GM12892 (cell line): ENCODE measurements at regions not wholly inside any gene's neighbourhood (a gene's known extent, or its start where the extent isn't known, plus 50 kb on each side); places are given as distances from the start of the nearest gene placed in this dataset.

Experiments used
- POLR2A ChIP-seq: IDR thresholded peaks from 2 replicates; pipeline ENCODE4 v1.6.1; 2011; ENCODE audit warnings: low read depth, low read length, control low read depth
- TAF1 ChIP-seq: IDR thresholded peaks from 2 replicates; pipeline ENCODE4 v1.6.1; 2011; ENCODE audit warnings: low read depth, mild to moderate bottlenecking, control low read depth, low read length, borderline replicate concordance

- TF ChIP-seq POLR2A (no peak), TAF1 (no peak)
Observed at GRCh38 chr10:125344573-125345171, 184.3 kb upstream of the CTBP2 start.
